Heart left ventricle (tissue), 16 donors: ENCODE measurements at regions not wholly inside any gene's neighbourhood (a gene's known extent, or its start where the extent isn't known, plus 50 kb on each side); places are given as distances from the start of the nearest gene placed in this dataset.

Source experiments
- ATAC-seq, 4 donors: fragments of 200-7000 bp; cut with Tn5 transposase; one replicate each; pipeline ENCODE4 v1.9.1; 2020 to 2022; ENCODE audit warnings: moderate library complexity in 4 of 4, mild to moderate bottlenecking in 3 of 4, moderate number of reproducible peaks in 1 of 4
- DNase-seq, 5 donors: peaks; one replicate each; pipeline ENCODE4 v3.0.0-alpha.2; 2020
- H3K27ac ChIP-seq, 12 donors: fragments of 200-600 bp; sonication (generic) in 4 of 12; one replicate each; pipeline versions ENCODE4 v1.5.0 to v1.8.0; 2016 to 2022; ENCODE audit warnings: mild to moderate bottlenecking in 2 of 12
- H3K27me3 ChIP-seq, 9 donors: fragments of 200-600 bp; sonication (generic) in 2 of 9; one replicate each; pipeline versions ENCODE4 v1.5.1 to v1.8.0; 2016 to 2022; ENCODE audit warnings: mild to moderate bottlenecking in 3 of 9
- H3K36me3 ChIP-seq, 9 donors: fragments of 200-600 bp; sonication (generic) in 2 of 9; one replicate each; pipeline versions ENCODE4 v1.5.0 to v1.8.0; 2018 to 2022; ENCODE audit warnings: mild to moderate bottlenecking in 2 of 9
- H3K4me1 ChIP-seq, 12 donors: fragments of 200-600 bp; sonication (generic) in 4 of 12; one replicate each; pipeline versions ENCODE4 v1.5.0 to v1.8.0; 2016 to 2022; ENCODE audit warnings: mild to moderate bottlenecking in 3 of 12
- H3K4me3 ChIP-seq, 12 donors: fragments of 200-600 bp; sonication (generic) in 4 of 12; one replicate each; pipeline versions ENCODE4 v1.5.0 to v1.8.0; 2017 to 2022; ENCODE audit warnings: mild to moderate bottlenecking in 9 of 12, moderate library complexity in 4 of 12
- H3K9me3 ChIP-seq, 12 donors: fragments of 200-600 bp; sonication (generic) in 4 of 12; one replicate each; pipeline versions ENCODE4 v1.5.0 to v1.8.0; 2016 to 2022; ENCODE audit warnings: mild to moderate bottlenecking in 1 of 12
- CTCF ChIP-seq, 12 donors: fragments of 200-600 bp; sonication (generic) in 4 of 12; IDR thresholded peaks; one replicate each; pipeline versions ENCODE4 v1.5.0 to v1.8.0; 2018 to 2022; ENCODE audit warnings: antibody characterized with exemption in 12 of 12, mild to moderate bottlenecking in 5 of 12
- POLR2A ChIP-seq, 2 donors: fragments of 450-650 bp; IDR thresholded peaks; one replicate each; pipeline ENCODE4 v1.6.1; 2017; ENCODE audit warnings: antibody characterized with exemption in 2 of 2, mild to moderate bottlenecking in 2 of 2, moderate library complexity in 2 of 2
- WGBS, 4 donors: extraction: QIAGEN DNeasy Blood & Tissue Kit in 2 of 4; methylation state at CpG; one replicate each; pipeline versions ENCODE4 v1.1.5 to v1.1.7; 2013 to 2018; 5-methylcytosine and 5-hydroxymethylcytosine counted together
- intact Hi-C, 10 donors: fragments of 100-400 bp; cut with DNase I; formaldehyde crosslinking; loops; one replicate each; pipeline versions ENCODE4 v1.11.1 to v1.14.2; 2022
- donor health status: ischemic (EF 13 %, LVEDD 7.1; RV severe dilation, severe dysfunction).
- donor health status: healthy with polysubstance abuse.
- donor health status: DM: no; HTN: yes; CAD: no.
- donor health status: DM: no; HTN: no; CAD: no.
- donor health status: ischemic (EF 25% LVEDD 6.9; RV normal size, moderate dysfunction).
- donor health status: ischemic (EF 25% LVEDD 5.7; RV mildly dilated, moderate dysfunction).
- donor health status: healthy.
- donor health status: DM: yes; HTN: yes; CAD: no.
- donor health status: ischemic (EF 35%, LVEDD 5.7; RV mildly dilated, moderate dysfunction).
- donor health status: nonischemic (EF 11% LVEDD 7.7; RV severe dilation, severe dysfunction).
- donor health status: DM: yes; HTN: yes; CAD: no.
- donor health status: PGD.
- donor health status: ischemic (EF 29% LVEDD 5.4; RV normal size, mild dysfunction).
- donor health status: nonischemic (EF 23%, LVEDD 6.1; RV moderate dilation, normal function).

DNA sequence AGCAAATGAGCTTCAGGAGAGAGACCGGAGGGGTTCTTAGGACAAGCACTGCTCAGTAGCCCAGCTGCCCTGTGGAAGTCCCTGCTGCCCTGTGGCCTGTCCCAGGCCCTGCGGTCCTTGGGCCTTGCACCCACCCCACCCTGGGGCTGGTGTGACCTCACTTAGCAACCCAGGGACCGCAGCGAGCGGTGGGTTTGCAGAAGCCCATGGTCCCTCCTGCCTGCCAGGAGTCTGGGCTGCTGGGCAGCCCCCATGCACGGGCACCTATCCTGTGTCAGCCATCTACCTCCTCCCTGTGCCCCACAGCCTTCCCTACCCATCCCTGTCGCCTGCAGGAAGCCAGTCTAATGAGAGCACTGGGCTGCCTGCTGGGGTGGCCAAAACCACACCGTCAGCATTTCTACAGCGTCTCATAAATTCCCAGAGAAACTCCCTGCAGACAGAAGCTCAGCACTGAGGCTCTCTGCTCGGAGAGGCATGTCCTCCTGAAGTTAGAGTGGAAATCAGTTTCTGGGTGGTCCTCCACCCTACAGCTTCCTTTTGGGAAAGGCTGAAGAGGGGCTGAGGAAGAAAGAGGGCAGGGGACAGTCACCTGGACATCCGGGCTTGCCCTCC lies 231.1 kb upstream of the HS6ST1 start:
- intact Hi-C loops = no loop called here
- no peaks in the 10 kb centered on the region for H3K9me3 ChIP-seq
- TF ChIP-seq POLR2A (IDR thresholded peaks at IDR 0.05) (no peak), CTCF (IDR thresholded peaks at IDR 0.05) (no peak)
- no peaks in the 10 kb centered on the region for H3K27me3 ChIP-seq
- H3K36me3 ChIP-seq = no peaks in the 10 kb centered on the region
- DNase-seq = peak in 1 of 5 donors; percentile 10
- ATAC-seq = no peak
- peaks cover 0 to 6% (median 0%) of the 10 kb centered on the region in 12 donors for H3K4me1 ChIP-seq
- H3K27ac ChIP-seq = no peak overlapping the region
- H3K4me3 ChIP-seq = no peak overlapping the region
- WGBS, 4 donors = 67 to 85% (median 81%) methylated on average over 6 to 11 of the region's 11 CpGs

DNA sequence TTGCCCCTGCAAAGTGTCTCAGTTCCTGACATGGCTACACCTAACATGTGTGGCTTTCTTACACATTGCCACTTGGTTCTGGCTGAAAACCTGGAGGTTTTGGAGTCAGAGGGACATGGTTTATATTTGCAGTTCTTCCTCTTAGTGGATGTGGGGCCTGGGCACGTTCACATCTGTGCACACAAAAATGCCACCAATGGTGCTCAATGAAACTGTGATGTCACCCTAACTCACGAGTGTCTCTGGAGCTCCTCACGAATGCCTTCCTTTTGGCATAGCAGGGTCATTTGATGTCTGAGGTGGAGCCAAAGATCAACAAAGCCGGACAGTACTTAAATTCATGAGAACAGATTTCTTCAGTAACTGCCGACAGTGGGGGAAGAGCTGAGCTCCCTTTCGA lies 231.7 kb upstream of the HS6ST1 start:
- Histone ChIP-seq H3K27ac (no peak overlapping the region), H3K4me3 (no peak overlapping the region), H3K27me3 (no peaks in the 10 kb centered on the region), H3K9me3 (no peaks in the 10 kb centered on the region), H3K36me3 (no peaks in the 10 kb centered on the region), H3K4me1 (peaks cover 0 to 6% (median 0%) of the 10 kb centered on the region in 12 donors)
- intact Hi-C loops = no loop called here
- WGBS, 4 donors = 84 to 91% (median 88%) methylated on average over 6 of the region's 6 CpGs
- ATAC-seq (no peak), DNase-seq (no peak)
- no peak for TF ChIP-seq POLR2A (IDR thresholded peaks at IDR 0.05)

DNA sequence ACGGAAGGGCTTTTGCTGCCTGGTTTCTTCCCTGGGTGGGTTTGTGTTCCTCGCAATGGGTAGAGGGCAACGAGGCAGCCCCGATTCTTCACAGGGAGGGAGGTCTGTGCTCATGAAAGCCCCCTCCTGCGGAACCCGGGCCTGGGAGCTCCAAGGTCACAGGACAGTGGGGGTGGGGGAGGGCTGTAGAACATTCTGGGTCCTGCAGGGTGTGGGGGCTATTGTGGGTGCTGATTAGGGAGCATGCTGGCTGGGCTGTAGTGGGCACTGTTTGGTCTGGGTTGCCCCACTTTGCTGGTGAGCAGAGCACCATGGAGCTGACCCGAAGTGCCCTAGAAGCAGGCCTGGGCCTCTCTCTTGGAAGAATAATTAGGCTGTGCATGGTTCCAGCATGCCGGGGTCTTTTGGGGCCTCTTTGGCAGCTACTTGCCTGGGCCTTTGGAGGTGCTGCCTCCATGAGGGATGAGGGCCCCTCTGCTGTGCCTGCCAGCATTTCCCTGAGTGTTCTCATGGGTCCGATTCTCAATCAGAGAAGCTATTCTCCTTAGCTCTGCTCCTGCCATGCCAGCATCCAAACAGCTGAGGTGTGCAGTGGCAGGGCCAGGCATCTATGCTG lies 232.2 kb upstream of the HS6ST1 start:
- H3K9me3 ChIP-seq = no peaks in the 10 kb centered on the region
- no peak overlapping the region for H3K4me3 ChIP-seq
- ATAC-seq (no peak), DNase-seq (peak in 1 of 5 donors; percentile 15)
- no peak overlapping the region for H3K27ac ChIP-seq
- H3K4me1 ChIP-seq = peaks cover 0 to 6% (median 0%) of the 10 kb centered on the region in 12 donors
- TF ChIP-seq CTCF (IDR thresholded peaks at IDR 0.05) (no peak), POLR2A (IDR thresholded peaks at IDR 0.05) (no peak)
- H3K27me3 ChIP-seq = no peaks in the 10 kb centered on the region
- intact Hi-C loops = no loop called here
- H3K36me3 ChIP-seq = no peaks in the 10 kb centered on the region
- 91 to 97% (median 96%) methylated on average over 4 to 9 of the region's 9 CpGs for WGBS, 4 donors

DNA sequence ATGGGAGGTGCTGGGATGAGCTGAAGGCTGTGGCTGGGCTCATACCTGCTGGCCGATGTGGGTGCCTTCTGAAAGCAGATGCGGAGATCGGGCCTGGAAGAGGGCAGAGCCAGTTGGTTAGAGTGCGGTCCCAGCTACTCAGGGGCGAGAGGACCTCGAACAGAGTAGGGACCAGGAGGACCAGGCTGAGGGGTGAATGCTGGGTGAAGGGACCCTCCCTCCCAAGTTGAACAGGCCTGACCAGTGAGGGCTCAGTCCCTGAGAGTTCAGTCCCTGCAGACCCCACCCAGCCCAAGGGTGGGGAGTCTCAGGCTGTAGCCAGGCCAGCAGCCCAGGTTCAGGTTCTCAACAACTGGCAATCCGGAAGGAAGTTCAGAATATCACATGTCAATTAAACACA lies 232.8 kb upstream of the HS6ST1 start:
- H3K27me3 ChIP-seq = no peaks in the 10 kb centered on the region
- no peaks in the 10 kb centered on the region for H3K36me3 ChIP-seq
- H3K4me3 ChIP-seq = no peak overlapping the region
- DNase-seq (peak in 1 of 5 donors; percentile 10), ATAC-seq (no peak)
- TF ChIP-seq POLR2A (IDR thresholded peaks at IDR 0.05) (no peak), CTCF (IDR thresholded peaks at IDR 0.05) (no peak)
- WGBS, 4 donors = 96 to 100% (median 97%) methylated on average over 2 to 7 of the region's 7 CpGs
- no peak overlapping the region for H3K27ac ChIP-seq
- intact Hi-C loops = no loop called here
- no peaks in the 10 kb centered on the region for H3K9me3 ChIP-seq
- peaks cover 0 to 6% (median 0%) of the 10 kb centered on the region in 12 donors for H3K4me1 ChIP-seq
